ENCODE measurements at regions not wholly inside any gene's neighbourhood (a gene's known extent, or its start where the extent isn't known, plus 50 kb on each side); places are given as distances from the start of the nearest gene placed in this dataset.

DNA sequence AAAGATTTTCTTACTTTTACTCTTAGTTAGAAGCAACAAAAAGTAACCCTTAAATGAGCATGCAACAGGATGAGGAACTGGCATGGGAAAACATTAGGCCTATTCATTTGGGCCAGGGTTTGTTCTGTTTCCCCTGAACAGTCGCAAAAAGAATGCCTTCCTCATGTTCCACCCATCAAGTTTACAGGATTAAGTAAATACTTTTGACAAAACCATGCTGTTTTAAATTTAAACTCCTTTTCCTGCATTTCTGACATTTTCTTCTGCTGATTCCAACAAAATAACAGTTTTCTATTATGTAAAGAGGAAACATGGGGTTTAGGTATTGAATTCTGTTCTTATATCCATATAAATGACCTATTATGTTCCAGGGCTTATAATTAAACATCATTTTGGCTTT, 236.6 kb upstream of the ACTBL2 start:
- TF ChIP-seq, protein P1, sequence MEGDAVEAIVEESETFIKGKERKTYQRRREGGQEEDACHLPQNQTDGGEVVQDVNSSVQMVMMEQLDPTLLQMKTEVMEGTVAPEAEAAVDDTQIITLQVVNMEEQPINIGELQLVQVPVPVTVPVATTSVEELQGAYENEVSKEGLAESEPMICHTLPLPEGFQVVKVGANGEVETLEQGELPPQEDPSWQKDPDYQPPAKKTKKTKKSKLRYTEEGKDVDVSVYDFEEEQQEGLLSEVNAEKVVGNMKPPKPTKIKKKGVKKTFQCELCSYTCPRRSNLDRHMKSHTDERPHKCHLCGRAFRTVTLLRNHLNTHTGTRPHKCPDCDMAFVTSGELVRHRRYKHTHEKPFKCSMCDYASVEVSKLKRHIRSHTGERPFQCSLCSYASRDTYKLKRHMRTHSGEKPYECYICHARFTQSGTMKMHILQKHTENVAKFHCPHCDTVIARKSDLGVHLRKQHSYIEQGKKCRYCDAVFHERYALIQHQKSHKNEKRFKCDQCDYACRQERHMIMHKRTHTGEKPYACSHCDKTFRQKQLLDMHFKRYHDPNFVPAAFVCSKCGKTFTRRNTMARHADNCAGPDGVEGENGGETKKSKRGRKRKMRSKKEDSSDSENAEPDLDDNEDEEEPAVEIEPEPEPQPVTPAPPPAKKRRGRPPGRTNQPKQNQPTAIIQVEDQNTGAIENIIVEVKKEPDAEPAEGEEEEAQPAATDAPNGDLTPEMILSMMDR (IDR thresholded peaks at IDR 0.05; ENCODE audit: low read length) = no peak
- no peak for TF ChIP-seq EZH2 (IDR thresholded peaks at IDR 0.05; ENCODE audit: borderline replicate concordance, low read length)
